ENCODE measurements at regions not wholly inside any gene's neighbourhood (a gene's known extent, or its start where the extent isn't known, plus 50 kb on each side); places are given as distances from the start of the nearest gene placed in this dataset.

GRCh38 chr6:145396499-145396898, 338.8 kb downstream of the EPM2A start:
- intact Hi-C loops (cut with micrococcal nuclease): no loop called here
- ChIA-PET POLR2A (no interaction called here), CTCF (no interaction called here)
- no peaks in the 10 kb centered on the region for H3K4me1 Mint-ChIP-seq (ENCODE audit: low read depth)
- no peaks in the 10 kb centered on the region for H3K9me3 Mint-ChIP-seq
- no peak for TF ChIP-seq CTCF (IDR thresholded peaks at IDR 0.05)
- DNase-seq (no peak), ATAC-seq (no peak)
- H3K36me3 Mint-ChIP-seq (ENCODE audit: low read depth): no peaks in the 10 kb centered on the region
- no peaks in the 10 kb centered on the region for H3K27me3 Mint-ChIP-seq
- no peak overlapping the region for H3K4me3 Mint-ChIP-seq
- no peak overlapping the region for H3K27ac Mint-ChIP-seq

GRCh38 chr6:145400508-145400907, 334.8 kb downstream of the EPM2A start:
- intact Hi-C loops (cut with micrococcal nuclease): no loop called here
- H3K4me3 Mint-ChIP-seq: no peak overlapping the region
- DNase-seq (no peak), ATAC-seq (no peak)
- no peaks in the 10 kb centered on the region for H3K9me3 Mint-ChIP-seq
- ChIA-PET POLR2A (no interaction called here), CTCF (no interaction called here)
- TF ChIP-seq CTCF (IDR thresholded peaks at IDR 0.05): no peak
- H3K36me3 Mint-ChIP-seq (ENCODE audit: low read depth): no peaks in the 10 kb centered on the region
- H3K27me3 Mint-ChIP-seq: no peaks in the 10 kb centered on the region
- H3K27ac Mint-ChIP-seq: no peak overlapping the region
- no peaks in the 10 kb centered on the region for H3K4me1 Mint-ChIP-seq (ENCODE audit: low read depth)

- intact Hi-C loops (cut with micrococcal nuclease): no loop called here
- TF ChIP-seq CTCF (IDR thresholded peaks at IDR 0.05): no peak
- Mint-ChIP-seq H3K9me3 (no peaks in the 10 kb centered on the region), H3K36me3 (ENCODE audit: low read depth) (no peaks in the 10 kb centered on the region), H3K27me3 (no peaks in the 10 kb centered on the region), H3K27ac (no peak overlapping the region), H3K4me3 (no peak overlapping the region), H3K4me1 (ENCODE audit: low read depth) (no peaks in the 10 kb centered on the region)
- ChIA-PET CTCF (no interaction called here), POLR2A (interaction anchor here (1.3 kb wide), 1 partner anchor 10 kb away, joined by 3 read pairs; no protein-coding TSS in a partner anchor)
- ATAC-seq (no peak), DNase-seq (no peak)
These were observed 330.2 kb downstream of the EPM2A start for GRCh38 chr6:145405006-145405551.

- no peaks in the 10 kb centered on the region for H3K9me3 Mint-ChIP-seq
- no peak for TF ChIP-seq CTCF (IDR thresholded peaks at IDR 0.05)
- POLR2A ChIA-PET: no interaction called here
- no peaks in the 10 kb centered on the region for H3K27me3 Mint-ChIP-seq
- H3K27ac Mint-ChIP-seq: no peak overlapping the region
- no peak overlapping the region for H3K4me3 Mint-ChIP-seq
- no peak for ATAC-seq
- CTCF ChIA-PET: interaction anchor here (1.2 kb wide), 1 partner anchor 227 kb away, joined by 4 read pairs; no protein-coding TSS in a partner anchor
- no peaks in the 10 kb centered on the region for H3K4me1 Mint-ChIP-seq (ENCODE audit: low read depth)
- no peaks in the 10 kb centered on the region for H3K36me3 Mint-ChIP-seq (ENCODE audit: low read depth)
- DNase-seq: no peak
- intact Hi-C loops (cut with micrococcal nuclease): no loop called here
These were observed 328.5 kb downstream of the EPM2A start for GRCh38 chr6:145406783-145407182.

GRCh38 chr6:145415616-145416015, 319.7 kb downstream of the EPM2A start:
- Mint-ChIP-seq H3K27ac (no peak overlapping the region), H3K4me3 (no peak overlapping the region), H3K4me1 (ENCODE audit: low read depth) (no peaks in the 10 kb centered on the region), H3K36me3 (ENCODE audit: low read depth) (no peaks in the 10 kb centered on the region), H3K27me3 (no peaks in the 10 kb centered on the region), H3K9me3 (no peaks in the 10 kb centered on the region)
- ATAC-seq: no peak
- no peak for TF ChIP-seq CTCF (IDR thresholded peaks at IDR 0.05)
- POLR2A ChIA-PET: no interaction called here
- CTCF ChIA-PET: no interaction called here
- no peak for DNase-seq
- intact Hi-C loops (cut with micrococcal nuclease): no loop called here
